ENCODE measurements at regions not wholly inside any gene's neighbourhood (a gene's known extent, or its start where the extent isn't known, plus 50 kb on each side); places are given as distances from the start of the nearest gene placed in this dataset.

- Histone ChIP-seq H3K9me1 (replicated peaks; ENCODE audit: control insufficient read depth, extremely low read depth, insufficient read depth, low read length) (no peaks in the 10 kb centered on the region), H3K4me1 (ENCODE audit: control insufficient read depth, extremely low read depth, insufficient read depth, low read length) (no peaks in the 10 kb centered on the region), H3K4me2 (ENCODE audit: insufficient read depth, low read length) (no peak overlapping the region), H3K36me3 (ENCODE audit: control insufficient read depth in 2 of 2, extremely low read depth in 1 of 2, insufficient read depth in 2 of 2, low read length in 2 of 2) (no peaks in the 10 kb centered on the region), H3K27me3 (ENCODE audit: control insufficient read depth in 2 of 2, insufficient read depth in 2 of 2, low read length in 2 of 2) (no peaks in the 10 kb centered on the region), H3K9ac (replicated peaks; ENCODE audit: extremely low read depth, insufficient read depth, low read length) (no peak overlapping the region), H3K79me2 (ENCODE audit: control insufficient read depth, insufficient read depth, low read length) (no peaks in the 10 kb centered on the region), H3K9me3 (replicated peaks; ENCODE audit: control insufficient read depth, insufficient read depth, low read length) (no peaks in the 10 kb centered on the region), H3K27ac (ENCODE audit: insufficient read depth, low read depth, low read length) (no peak overlapping the region), H3K4me3 (replicated peaks in 1 of 3; ENCODE audit: insufficient read depth in 1 of 3, low read depth in 1 of 3, low read length in 3 of 3) (no peak overlapping the region), H4K20me1 (replicated peaks; ENCODE audit: control insufficient read depth, extremely low read depth, insufficient read depth, low read length) (no peaks in the 10 kb centered on the region), H2AFZ (ENCODE audit: low read depth, low read length) (no peak overlapping the region)
- CTCF ChIA-PET: no interaction called here
- DNase-seq (ENCODE audit: low read depth, low spot score) (no peak), FAIRE-seq (no peak)
- POLR2A ChIA-PET: no interaction called here
- dilution Hi-C loops (cut with MboI; ENCODE audit: extremely low pct_ligation_motif_present, low sequenced_read_pairs): no loop called here
- TF ChIP-seq EZH2 (IDR thresholded peaks at IDR 0.05; ENCODE audit: borderline replicate concordance, low read depth, low read length, severe bottlenecking) (no peak), POLR2A (IDR thresholded peaks at IDR 0.05; ENCODE audit: low read depth, low read length) (no peak), MAX (IDR thresholded peaks at IDR 0.05; ENCODE audit: insufficient read depth, insufficient read length) (no peak), MYC (IDR thresholded peaks at IDR 0.05; ENCODE audit: low read depth, low read length) (no peak), CTCF (IDR thresholded peaks at IDR 0.05; ENCODE audit: extremely low read depth in 1 of 2, insufficient read depth in 1 of 2, low read depth in 1 of 2, low read length in 2 of 2) (no peak), POLR2AphosphoS5 (IDR thresholded peaks at IDR 0.05; ENCODE audit: insufficient read depth, low read depth, low read length) (no peak)
- intact Hi-C loops (cut with micrococcal nuclease): no loop called here
- BruUV-seq (replicated peaks): no TSS peak
Observed at GRCh38 chr4:83722730-83723269, 186.9 kb downstream of the GPAT3 start.

- H3K9ac ChIP-seq (replicated peaks; ENCODE audit: extremely low read depth, insufficient read depth, low read length): no peak overlapping the region
- POLR2A ChIA-PET: no interaction called here
- FAIRE-seq (no peak), DNase-seq (ENCODE audit: low read depth, low spot score) (no peak)
- no peaks in the 10 kb centered on the region for H3K36me3 ChIP-seq (ENCODE audit: control insufficient read depth in 2 of 2, extremely low read depth in 1 of 2, insufficient read depth in 2 of 2, low read length in 2 of 2)
- no peaks in the 10 kb centered on the region for H3K4me1 ChIP-seq (ENCODE audit: control insufficient read depth, extremely low read depth, insufficient read depth, low read length)
- dilution Hi-C loops (cut with MboI; ENCODE audit: extremely low pct_ligation_motif_present, low sequenced_read_pairs) (no loop called here), intact Hi-C loops (cut with micrococcal nuclease) (no loop called here)
- no peaks in the 10 kb centered on the region for H3K9me3 ChIP-seq (replicated peaks; ENCODE audit: control insufficient read depth, insufficient read depth, low read length)
- H3K9me1 ChIP-seq (replicated peaks; ENCODE audit: control insufficient read depth, extremely low read depth, insufficient read depth, low read length): no peaks in the 10 kb centered on the region
- no peak overlapping the region for H3K27ac ChIP-seq (ENCODE audit: insufficient read depth, low read depth, low read length)
- no peaks in the 10 kb centered on the region for H3K79me2 ChIP-seq (ENCODE audit: control insufficient read depth, insufficient read depth, low read length)
- no peaks in the 10 kb centered on the region for H4K20me1 ChIP-seq (replicated peaks; ENCODE audit: control insufficient read depth, extremely low read depth, insufficient read depth, low read length)
- peaks cover 0 to 1% of the 10 kb centered on the region in 2 experiments for H3K27me3 ChIP-seq (ENCODE audit: control insufficient read depth in 2 of 2, insufficient read depth in 2 of 2, low read length in 2 of 2)
- CTCF ChIA-PET: no interaction called here
- H3K4me3 ChIP-seq (replicated peaks in 1 of 3; ENCODE audit: insufficient read depth in 1 of 3, low read depth in 1 of 3, low read length in 3 of 3): no peak overlapping the region
- H2AFZ ChIP-seq (ENCODE audit: low read depth, low read length): no peak overlapping the region
- no TSS peak for BruUV-seq (replicated peaks)
- TF ChIP-seq JUN (IDR thresholded peaks at IDR 0.05; ENCODE audit: borderline replicate concordance, insufficient read depth, insufficient read length, low read depth) (no peak), MYC (IDR thresholded peaks at IDR 0.05; ENCODE audit: low read depth, low read length) (no peak), EZH2 (IDR thresholded peaks at IDR 0.05; ENCODE audit: borderline replicate concordance, low read depth, low read length, severe bottlenecking) (no peak), CTCF (IDR thresholded peaks at IDR 0.05; ENCODE audit: extremely low read depth in 1 of 2, insufficient read depth in 1 of 2, low read depth in 1 of 2, low read length in 2 of 2) (no peak), FOS (IDR thresholded peaks at IDR 0.05; ENCODE audit: borderline replicate concordance, insufficient read depth, low read length) (no peak)
- no peak overlapping the region for H3K4me2 ChIP-seq (ENCODE audit: insufficient read depth, low read length)
Observed at GRCh38 chr4:83716874-83717273, 181.0 kb downstream of the GPAT3 start.
